Activated T-cell treated with anti-CD3 and anti-CD28 coated beads, Interleukin-2, amount 50 U/mL, for 1 hour (primary cell): ENCODE measurements at regions not wholly inside any gene's neighbourhood (a gene's known extent, or its start where the extent isn't known, plus 50 kb on each side); places are given as distances from the start of the nearest gene placed in this dataset.

Experiments used
- DNase-seq: peaks from one replicate; pipeline ENCODE4 v3.0.0-alpha.2; 2020

GRCh38 chr2:59706729-59707128 is 846.7 kb downstream of the BCL11A start:
- no peak for DNase-seq

- DNase-seq, result no peak
Measured at GRCh38 chr2:59703796-59704195, 849.7 kb downstream of the BCL11A start.

- no peak for DNase-seq
Measured at GRCh38 chr2:59702026-59702425, 851.4 kb downstream of the BCL11A start.

- DNase-seq, result no peak
Measured at GRCh38 chr2:59701271-59701994, 852.0 kb downstream of the BCL11A start.

GRCh38 chr2:59694176-59694575 is 859.3 kb downstream of the BCL11A start:
- no peak for DNase-seq

- no peak for DNase-seq
Measured at GRCh38 chr2:59693231-59693959, 860.1 kb downstream of the BCL11A start.

- no peak for DNase-seq
Measured at GRCh38 chr2:59691518-59692190, 861.8 kb downstream of the BCL11A start.

- DNase-seq, result no peak
Measured at GRCh38 chr2:59690849-59691248, 862.6 kb downstream of the BCL11A start.

GRCh38 chr2:59684771-59685166 is 868.7 kb downstream of the BCL11A start:
- no peak for DNase-seq

- no peak for DNase-seq
Measured at GRCh38 chr2:59684116-59684770, 869.2 kb downstream of the BCL11A start.

- DNase-seq, result no peak
Measured at GRCh38 chr2:59680863-59681262, 872.6 kb downstream of the BCL11A start.

- no peak for DNase-seq
Measured at GRCh38 chr2:59677158-59677557, 876.3 kb downstream of the BCL11A start.

- DNase-seq, result no peak
Measured at GRCh38 chr2:59674100-59674499, 879.4 kb downstream of the BCL11A start.

GRCh38 chr2:59665021-59665420 is 888.4 kb downstream of the BCL11A start:
- no peak for DNase-seq

- no peak for DNase-seq
Measured at GRCh38 chr2:59662127-59662861, 891.2 kb downstream of the BCL11A start.

- no peak for DNase-seq
Measured at GRCh38 chr2:59660262-59660661, 893.2 kb downstream of the BCL11A start.

- DNase-seq, result no peak
Measured at GRCh38 chr2:59658906-59659635, 894.4 kb downstream of the BCL11A start.

- no peak for DNase-seq
Measured at GRCh38 chr2:59655809-59656208, 897.6 kb downstream of the BCL11A start.

- no peak for DNase-seq
Measured at GRCh38 chr2:59654710-59655109, 898.7 kb downstream of the BCL11A start.

GRCh38 chr2:59653164-59653563 is 900.3 kb downstream of the BCL11A start:
- no peak for DNase-seq

GRCh38 chr2:59630789-59631188 is 922.7 kb downstream of the BCL11A start:
- DNase-seq, result no peak

- no peak for DNase-seq
Measured at GRCh38 chr2:59627599-59627998, 925.9 kb downstream of the BCL11A start.
